SK-N-MC (cell line): ENCODE measurements at regions not wholly inside any gene's neighbourhood (a gene's known extent, or its start where the extent isn't known, plus 50 kb on each side); places are given as distances from the start of the nearest gene placed in this dataset.

Experiments
- EZH2 ChIP-seq: fragments of 200-600 bp; sonication (generic); IDR thresholded peaks from one replicate; pipeline ENCODE4 v1.6.1; 2017; ENCODE audit warnings: antibody characterized with exemption
- POLR2AphosphoS5 ChIP-seq: IDR thresholded peaks from 2 replicates; pipeline ENCODE4 v1.6.1; 2012; ENCODE audit warnings: mild to moderate bottlenecking, low read depth, low read length, borderline replicate concordance

DNA sequence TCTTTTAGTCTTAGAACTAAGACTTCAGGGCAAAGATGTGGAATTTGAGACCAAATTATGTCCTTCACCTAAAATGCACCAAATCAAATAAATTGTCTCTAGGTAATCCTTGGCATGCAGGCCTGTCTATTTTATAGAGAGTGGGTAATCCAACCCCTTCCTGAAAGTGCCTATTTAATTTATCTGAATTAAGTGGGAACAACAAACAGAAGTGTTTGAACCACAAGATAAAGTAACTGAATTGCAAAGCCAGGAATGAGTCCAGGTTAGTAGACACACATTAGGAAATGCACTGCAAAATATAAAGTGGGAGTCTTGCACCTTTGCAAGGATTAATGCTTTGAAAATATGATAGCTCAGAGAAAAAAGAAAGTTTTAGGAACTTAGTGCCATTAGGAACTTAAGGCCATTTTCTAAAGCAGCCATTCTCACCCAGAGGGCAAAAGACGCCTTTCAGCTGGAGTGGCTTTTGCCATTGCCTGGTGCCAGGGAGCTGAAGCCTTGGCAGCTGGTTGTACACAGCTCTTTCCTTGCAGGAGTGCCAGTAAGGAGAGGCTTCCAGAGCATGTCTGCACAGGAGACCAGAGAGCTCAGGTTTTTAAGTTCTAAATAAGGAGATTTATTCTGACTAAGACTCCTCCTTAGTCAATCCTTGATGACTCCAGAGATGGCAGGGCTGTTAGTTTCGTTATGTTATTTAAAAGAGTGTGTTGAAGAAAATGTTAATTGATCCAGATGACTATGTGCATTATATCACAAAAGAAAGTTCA lies 151.7 kb upstream of the ELL2 start:
- TF ChIP-seq POLR2AphosphoS5, result no peak
- TF ChIP-seq EZH2, result no peak
